ENCODE measurements at regions not wholly inside any gene's neighbourhood (a gene's known extent, or its start where the extent isn't known, plus 50 kb on each side); places are given as distances from the start of the nearest gene placed in this dataset.

DNA sequence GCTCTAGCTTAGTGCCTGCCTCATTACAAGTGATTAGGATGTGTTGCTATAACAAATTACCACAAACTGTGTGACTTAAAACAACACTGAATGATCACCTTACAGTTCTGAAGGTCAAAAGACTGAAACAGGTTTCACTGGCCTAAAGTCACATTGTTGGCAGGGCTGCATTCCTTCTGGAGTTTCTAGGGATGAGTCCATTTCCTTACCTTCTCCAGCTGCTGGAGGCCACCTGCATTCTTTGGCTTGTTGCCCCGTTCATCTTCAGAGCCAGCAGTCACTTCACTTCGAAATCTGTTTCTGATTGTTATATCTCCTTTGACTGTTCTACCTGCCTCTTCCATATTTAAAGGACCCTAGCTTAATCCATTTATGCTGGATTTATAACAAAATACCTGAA is 69.4 kb upstream of the MTPN start:
- DNase-seq (ENCODE audit: low read depth in 2 of 2, low spot score in 1 of 2): no peak

DNA sequence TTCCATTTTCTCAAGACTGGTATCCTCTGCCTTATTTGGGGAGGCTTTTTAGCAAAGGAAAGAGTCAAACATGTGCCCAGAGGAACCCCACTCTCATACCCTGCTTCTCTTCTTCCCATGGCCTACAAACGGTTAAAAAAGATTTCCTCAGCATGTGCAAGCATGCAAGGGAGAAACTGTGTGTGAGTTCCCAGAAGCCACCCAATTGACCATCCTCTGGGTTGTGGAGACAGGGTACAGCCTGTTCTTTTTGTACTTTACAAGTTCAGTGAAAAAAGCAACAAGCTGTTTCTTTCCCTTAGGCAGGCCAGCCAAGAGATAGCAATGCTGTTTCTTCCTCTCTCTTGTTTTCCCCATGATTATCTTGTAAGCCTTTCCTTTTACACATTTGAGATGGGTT is 68.8 kb upstream of the MTPN start:
- DNase-seq (ENCODE audit: low read depth in 2 of 2, low spot score in 1 of 2): no peak

DNA sequence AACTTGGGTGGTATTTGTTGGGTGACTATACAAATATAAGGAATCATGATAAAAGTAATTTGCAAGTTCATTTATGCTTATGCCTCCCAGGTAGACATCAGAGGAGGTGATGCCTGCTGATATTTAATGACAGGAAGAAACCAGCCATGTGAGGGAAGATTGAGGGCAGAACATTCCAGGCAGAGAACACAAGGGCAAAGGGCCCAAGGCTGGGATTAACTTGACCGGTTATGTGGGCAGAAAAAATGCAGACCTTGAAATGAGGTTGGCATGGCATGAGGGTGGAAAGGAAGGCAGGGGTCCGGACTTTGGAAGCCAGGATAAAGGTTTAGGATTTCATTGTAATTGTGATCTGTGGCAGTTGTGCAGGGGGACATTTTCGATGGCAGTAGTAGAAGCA is 68.0 kb upstream of the MTPN start:
- no peak for DNase-seq (ENCODE audit: low read depth in 2 of 2, low spot score in 1 of 2)

DNA sequence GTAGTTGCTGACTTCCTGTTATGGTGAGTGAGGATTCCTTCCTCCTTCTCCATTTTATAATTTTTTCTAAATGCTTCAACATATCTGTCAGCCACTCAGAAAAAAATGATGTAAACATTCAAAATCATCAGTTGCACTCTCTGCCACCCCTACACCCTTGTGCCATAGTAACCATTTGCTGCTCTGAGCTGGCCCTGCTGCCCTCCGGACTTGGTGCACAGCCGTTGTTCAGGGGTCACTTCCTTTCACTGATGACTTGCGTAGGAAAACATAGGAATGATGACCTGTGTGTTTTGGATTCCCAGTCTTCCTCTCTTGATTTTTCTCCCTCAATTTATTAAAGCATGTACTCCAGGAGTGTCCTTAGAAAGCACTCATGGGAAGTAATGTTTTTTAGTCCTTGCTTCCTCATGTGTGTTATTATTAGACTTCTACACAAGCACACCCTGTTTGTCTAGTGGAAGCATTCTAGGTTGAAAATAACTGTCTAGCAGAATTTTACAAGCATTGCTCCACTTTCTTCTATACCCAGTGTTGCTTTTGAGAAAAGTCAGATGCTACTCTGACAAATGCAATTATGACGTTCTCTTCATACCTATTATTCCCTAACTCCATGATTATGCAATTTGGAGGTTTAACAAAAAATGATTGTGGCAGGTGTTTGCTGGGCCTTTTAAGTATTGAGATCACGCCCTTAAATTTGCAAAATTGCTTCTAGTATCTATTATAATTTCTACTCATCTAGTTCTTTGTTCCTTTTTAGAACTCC is 62.6 kb upstream of the MTPN start:
- no peak for DNase-seq (ENCODE audit: low read depth in 2 of 2, low spot score in 1 of 2)

DNA sequence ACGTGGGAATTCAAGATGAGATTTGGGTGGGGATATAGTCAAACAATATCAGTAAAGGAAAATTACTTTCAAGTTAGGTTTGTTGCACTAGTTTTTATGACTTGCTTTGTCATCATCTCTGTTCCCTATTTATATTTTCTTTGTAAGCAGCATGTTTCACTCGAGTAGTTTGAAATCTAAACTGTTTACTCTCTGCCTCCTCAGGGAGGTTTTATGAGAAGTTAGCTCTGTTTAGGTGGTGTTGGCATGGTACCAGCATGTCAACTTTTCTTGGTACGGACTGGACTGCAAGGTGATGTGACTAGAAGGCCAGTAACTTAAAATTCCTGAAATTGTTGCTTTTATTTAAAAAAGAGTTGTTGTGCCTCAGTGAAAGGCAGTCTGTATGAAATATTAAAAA is 59.2 kb upstream of the MTPN start:
- DNase-seq (ENCODE audit: low read depth in 2 of 2, low spot score in 1 of 2): no peak

DNA sequence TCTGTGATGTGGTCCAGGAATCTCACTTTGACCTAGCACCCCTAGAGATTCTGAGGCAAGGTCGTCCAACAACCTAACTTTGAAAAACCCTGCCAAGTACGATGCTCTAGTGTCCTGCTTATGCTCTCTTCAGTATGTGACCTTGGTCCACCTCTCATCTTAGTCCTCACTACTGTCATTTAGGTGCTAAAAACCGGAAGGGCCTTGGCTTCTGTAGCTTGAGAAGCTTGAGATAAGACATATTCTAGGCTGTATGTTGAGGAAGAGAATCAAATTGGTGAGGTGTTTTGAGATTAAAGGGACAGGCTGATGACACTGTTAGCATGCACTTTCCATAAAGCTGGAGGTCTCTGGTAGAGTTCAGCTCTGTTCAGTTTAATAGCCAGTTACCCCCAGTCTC is 57.0 kb upstream of the MTPN start:
- DNase-seq (ENCODE audit: low read depth in 2 of 2, low spot score in 1 of 2): no peak

DNA sequence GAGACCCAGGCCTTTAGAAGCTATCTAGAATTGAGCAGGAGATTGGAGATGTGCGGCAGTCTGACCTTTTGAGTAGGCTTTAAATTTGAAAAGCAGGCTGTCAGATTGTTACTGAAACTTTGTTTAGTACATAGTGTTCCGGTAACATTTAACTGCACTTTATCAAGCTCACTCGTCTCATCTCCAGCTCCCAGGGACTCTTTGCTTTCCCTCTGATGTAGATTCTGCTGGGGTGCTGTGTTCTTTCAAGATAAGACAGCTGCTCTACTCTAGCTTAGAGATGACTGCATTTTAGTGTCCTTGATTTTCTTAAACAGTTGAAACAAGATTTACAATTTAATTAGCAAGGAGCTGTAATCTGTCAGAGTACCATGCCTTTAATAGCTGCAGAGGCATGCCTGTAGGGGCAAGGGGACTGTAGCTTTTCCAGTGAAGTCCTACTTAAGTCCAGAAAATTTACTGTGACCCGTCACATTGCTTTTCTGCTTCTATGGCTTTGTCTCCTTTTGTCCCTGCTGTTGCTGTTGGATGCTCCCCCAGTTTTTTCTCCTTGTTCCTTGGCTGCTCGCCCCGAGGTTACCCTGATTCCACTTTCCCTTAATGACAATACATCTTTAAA is 56.4 kb upstream of the MTPN start:
- DNase-seq (ENCODE audit: low read depth in 2 of 2, low spot score in 1 of 2): no peak

DNA sequence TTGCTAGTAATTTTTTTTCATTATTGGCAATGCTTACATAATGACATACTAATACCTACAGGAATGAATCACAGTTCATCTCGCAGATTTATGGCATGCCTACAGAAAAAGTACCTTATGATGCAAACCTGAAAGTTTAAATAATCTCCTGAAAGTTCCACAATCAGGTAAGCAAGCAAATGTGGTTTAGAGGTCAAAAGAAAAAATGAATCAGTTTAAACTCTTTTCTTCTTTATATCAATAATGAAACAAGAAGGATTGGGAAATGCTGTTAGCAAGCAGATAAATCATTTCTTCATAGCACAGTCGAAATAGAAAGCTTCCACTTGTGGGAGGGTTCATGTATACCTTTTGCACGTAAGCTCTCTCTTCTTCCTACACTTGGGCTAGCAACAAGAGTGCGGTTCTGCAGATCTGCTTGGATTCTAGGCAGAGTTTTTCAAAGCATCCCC is 53.7 kb upstream of the MTPN start:
- DNase-seq (ENCODE audit: low read depth in 2 of 2, low spot score in 1 of 2): no peak

DNA sequence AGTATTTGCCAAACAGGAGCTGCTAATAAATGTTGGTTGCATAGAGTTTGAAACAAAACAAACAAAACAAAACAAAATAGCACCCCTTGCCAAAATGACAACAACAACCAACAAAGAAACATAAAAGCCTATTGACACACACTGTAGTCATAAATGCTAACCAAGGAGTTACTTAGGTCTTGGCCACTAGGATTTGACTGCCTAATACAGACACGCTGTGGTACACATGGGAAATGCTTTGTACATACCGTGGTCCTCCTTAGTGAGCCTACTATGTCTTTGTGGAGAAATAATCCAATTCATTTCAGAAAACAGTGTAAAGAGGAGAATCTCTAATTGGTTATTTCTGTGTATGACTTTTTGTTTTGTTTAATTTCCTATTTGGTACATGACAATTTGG is 53.2 kb upstream of the MTPN start:
- DNase-seq (ENCODE audit: low read depth in 2 of 2, low spot score in 1 of 2): no peak

DNA sequence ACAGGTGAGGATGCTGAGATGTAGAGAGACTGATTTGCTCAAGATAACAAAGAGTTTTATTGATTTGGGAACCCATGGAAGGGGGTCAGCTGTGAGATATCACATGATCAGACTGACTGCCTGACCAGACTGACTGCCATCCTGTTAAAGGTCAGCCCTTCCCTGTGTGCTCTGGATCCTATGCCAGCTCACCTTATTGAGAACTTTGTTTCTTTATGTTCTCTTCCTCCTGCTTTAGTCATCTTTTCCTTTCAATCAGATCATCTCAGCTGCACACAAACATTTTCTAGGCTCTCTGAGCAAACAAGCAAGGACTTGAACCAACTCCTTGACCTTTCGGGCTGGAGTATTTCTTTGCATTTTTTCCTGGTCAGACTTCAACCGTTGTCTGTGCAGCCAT is 50.0 kb upstream of the MTPN start:
- no peak for DNase-seq (ENCODE audit: low read depth in 2 of 2, low spot score in 1 of 2)

Measured in stimulated activated CD8-positive, alpha-beta memory T cell treated with anti-CD3 and anti-CD28 coated beads, Interleukin-4, amount 100 ng/mL, for 1 hour (primary cell).